A549 (cell line): ENCODE measurements at regions not wholly inside any gene's neighbourhood (a gene's known extent, or its start where the extent isn't known, plus 50 kb on each side); places are given as distances from the start of the nearest gene placed in this dataset.

Source experiments
- ATAC-seq, 2 experiments: fragments of 200-7000 bp in 1 of 2; fragments of >200 bp in 1 of 2; cut with Nextera tagmentation in 1 of 2; cut with Tn5 transposase in 1 of 2; 3 replicates each; pipeline versions ENCODE4 v1.8.0 to v1.9.1; 2018 to 2020; ENCODE audit warnings: mild to moderate bottlenecking in 1 of 2, moderate library complexity in 1 of 2
- CTCF ChIA-PET: fragments of 300-600 bp; sonication (Branson Sonifier 250); formaldehyde crosslinking; extraction: SDS; loops from one replicate; lab custom pipeline; 2021; ENCODE audit warnings: antibody characterized with exemption, inconsistent platforms; lab: Yijun Ruan, JAX
- POLR2A ChIA-PET: fragments of 350-600 bp; formaldehyde crosslinking; extraction: SDS; loops from one replicate; lab custom pipeline; 2021; ENCODE audit warnings: antibody characterized with exemption, inconsistent platforms; lab: Yijun Ruan, JAX
- DNase-seq, 2 experiments: peaks; one replicate each; pipeline versions ENCODE4 v3.0.0 to v3.0.0-alpha.2; 2011 to 2016; ENCODE audit warnings: low read depth in 1 of 2, low spot score in 1 of 2
- FAIRE-seq: peaks from 2 replicates; lab custom pipeline; 2011; peaks lifted over from hg19 to GRCh38; lab: Jason Lieb, UNC
- H3K27ac ChIP-seq, 2 experiments: fragments of >200 bp; sonication (Bioruptor Twin); formaldehyde crosslinking; 3 replicates each; pipeline ENCODE4 v1.5.1; 2016 to 2017
- H3K4me1 ChIP-seq: fragments of >200 bp; sonication (Bioruptor Twin); formaldehyde crosslinking; 3 replicates; pipeline ENCODE4 v1.6.1; 2016
- H3K4me2 ChIP-seq: fragments of >200 bp; sonication (Bioruptor Twin); formaldehyde crosslinking; 3 replicates; pipeline ENCODE4 v1.6.1; 2016
- H3K4me3 ChIP-seq: fragments of >200 bp; sonication (Bioruptor Twin); formaldehyde crosslinking; 3 replicates; pipeline ENCODE4 v1.5.1; 2016
- H3K9me3 ChIP-seq: fragments of >200 bp; sonication (Bioruptor Twin); formaldehyde crosslinking; 3 replicates; pipeline ENCODE4 v1.6.1; 2016
- BHLHE40 ChIP-seq: IDR thresholded peaks from 2 replicates; pipeline ENCODE4 v1.6.1; 2012; ENCODE audit warnings: low read depth, low read length, inconsistent platforms
- CEBPB ChIP-seq, 2 experiments: fragments of >200 bp in 1 of 2; sonication (Bioruptor Twin) in 1 of 2; formaldehyde crosslinking in 1 of 2; IDR thresholded peaks; 2 replicates each; pipeline ENCODE4 v1.6.1; 2012 to 2016
- CHD2 ChIP-seq: fragments of 150-350 bp; IDR thresholded peaks from 2 replicates; pipeline ENCODE4 v1.6.1; 2014; ENCODE audit warnings: low read length; ENCODE audit not compliant: partially characterized antibody
- FOSL2 ChIP-seq, 2 experiments: fragments of 450-650 bp in 1 of 2; fragments of >200 bp in 1 of 2; sonication (Bioruptor Twin) in 1 of 2; formaldehyde crosslinking; IDR thresholded peaks; 2 replicates each; pipeline versions ENCODE4 v1.5.0 to v1.6.1; 2016 to 2020; ENCODE audit warnings: mild to moderate bottlenecking in 1 of 2, moderate library complexity in 1 of 2
- FOXS1 ChIP-seq: fragments of 250-450 bp; sonication (Bioruptor Pico); IDR thresholded peaks from 2 replicates; pipeline ENCODE4 v1.5.0; 2020; ENCODE audit warnings: mild to moderate bottlenecking, moderate library complexity
- GATA3 ChIP-seq: IDR thresholded peaks from 2 replicates; pipeline ENCODE4 v1.6.1; 2012; ENCODE audit warnings: borderline replicate concordance
- HDAC2 ChIP-seq: fragments of 200-600 bp; sonication (generic); IDR thresholded peaks from 2 replicates; pipeline ENCODE4 v1.6.1; 2016
- HEYL ChIP-seq: fragments of 250-450 bp; sonication (Bioruptor Pico); IDR thresholded peaks from 2 replicates; pipeline ENCODE4 v1.8.0; 2021; ENCODE audit warnings: mild to moderate bottlenecking, moderate library complexity
- HOXB5 ChIP-seq: fragments of 250-450 bp; sonication (Bioruptor Pico); IDR thresholded peaks from 2 replicates; pipeline ENCODE4 v1.5.0; 2020; ENCODE audit warnings: mild to moderate bottlenecking, moderate library complexity
- JUN ChIP-seq, 2 experiments: fragments of >200 bp; sonication (Bioruptor Twin); formaldehyde crosslinking; IDR thresholded peaks; 2 replicates in 1 of 2; 3 replicates in 1 of 2; pipeline ENCODE4 v1.6.1; 2016 to 2017
- KDM1A ChIP-seq: fragments of 200-600 bp; sonication (generic); IDR thresholded peaks from 2 replicates; pipeline ENCODE4 v1.6.1; 2016; ENCODE audit warnings: low read depth, mild to moderate bottlenecking
- KDM5A ChIP-seq: fragments of 200-600 bp; sonication (generic); IDR thresholded peaks from 2 replicates; pipeline ENCODE4 v1.6.1; 2016; ENCODE audit warnings: antibody characterized with exemption, mild to moderate bottlenecking
- NFE2L2 ChIP-seq: fragments of 150-350 bp; conservative IDR thresholded peaks from 2 replicates; pipeline ENCODE4 v1.6.1; 2014; ENCODE audit warnings: low read length
- POLR2AphosphoS2 ChIP-seq: conservative IDR thresholded peaks from 2 replicates; pipeline ENCODE4 v1.6.1; 2012; ENCODE audit warnings: low read length, improper control_type of control experiment, inconsistent platforms
- RAD21 ChIP-seq, 2 experiments: fragments of >200 bp in 1 of 2; sonication (Bioruptor Twin) in 1 of 2; formaldehyde crosslinking in 1 of 2; IDR thresholded peaks in 1 of 2; conservative IDR thresholded peaks in 1 of 2; 2 replicates in 1 of 2; 3 replicates in 1 of 2; pipeline ENCODE4 v1.6.1; 2012 to 2018; ENCODE audit warnings: inconsistent platforms in 1 of 2
- RARB ChIP-seq: fragments of 250-450 bp; sonication (Bioruptor Pico); IDR thresholded peaks from 2 replicates; pipeline ENCODE4 v1.8.0; 2021; ENCODE audit warnings: mild to moderate bottlenecking, moderate library complexity
- RCOR1 ChIP-seq: fragments of 150-350 bp; IDR thresholded peaks from 2 replicates; pipeline ENCODE4 v1.6.1; 2014; ENCODE audit warnings: antibody characterized with exemption, low read length, low read depth
- RFX5 ChIP-seq: fragments of 450-650 bp; IDR thresholded peaks from 2 replicates; pipeline ENCODE4 v1.7.1; 2014; ENCODE audit warnings: antibody characterized with exemption, mild to moderate bottlenecking, moderate library complexity
- RNF2 ChIP-seq: fragments of 200-600 bp; sonication (generic); IDR thresholded peaks from 2 replicates; pipeline ENCODE4 v1.6.1; 2016; ENCODE audit warnings: low read depth, mild to moderate bottlenecking, antibody characterized with exemption, moderate library complexity, borderline replicate concordance
- ZNF302 ChIP-seq: fragments of 250-450 bp; sonication (Bioruptor Pico); IDR thresholded peaks from 2 replicates; pipeline ENCODE4 v1.9.0; 2021; ENCODE audit warnings: inconsistent platforms, mild to moderate bottlenecking, moderate library complexity
- ZSCAN20 ChIP-seq: fragments of 250-450 bp; sonication (Bioruptor Pico); IDR thresholded peaks from 2 replicates; pipeline ENCODE4 v1.8.0; 2022; ENCODE audit warnings: mild to moderate bottlenecking, moderate library complexity
- WGBS: methylation state at CpG from one replicate; pipeline ENCODE4 v1.1.6; 2017; ENCODE audit errors: missing lambda C conversion rate; 5-methylcytosine and 5-hydroxymethylcytosine counted together
- TF ChIP-seq, protein P1 (sequence below): IDR thresholded peaks from 2 replicates; pipeline ENCODE4 v1.6.1; 2012; ENCODE audit warnings: low read depth, borderline replicate concordance
- TF ChIP-seq, protein P2 (sequence below): fragments of 250-450 bp; sonication (Bioruptor Pico); IDR thresholded peaks from 2 replicates; pipeline ENCODE4 v1.5.0; 2021; ENCODE audit warnings: mild to moderate bottlenecking, moderate library complexity, borderline replicate concordance
- TF ChIP-seq, protein P3 (sequence below): fragments of >200 bp; sonication (Bioruptor Twin); formaldehyde crosslinking; IDR thresholded peaks from 3 replicates; pipeline ENCODE4 v1.5.1; 2016
- TF ChIP-seq, protein P4 (sequence below): fragments of 200-600 bp; sonication (generic); IDR thresholded peaks from 2 replicates; pipeline ENCODE4 v1.6.1; 2016; ENCODE audit warnings: antibody characterized with exemption, mild to moderate bottlenecking, moderate library complexity

DNA sequence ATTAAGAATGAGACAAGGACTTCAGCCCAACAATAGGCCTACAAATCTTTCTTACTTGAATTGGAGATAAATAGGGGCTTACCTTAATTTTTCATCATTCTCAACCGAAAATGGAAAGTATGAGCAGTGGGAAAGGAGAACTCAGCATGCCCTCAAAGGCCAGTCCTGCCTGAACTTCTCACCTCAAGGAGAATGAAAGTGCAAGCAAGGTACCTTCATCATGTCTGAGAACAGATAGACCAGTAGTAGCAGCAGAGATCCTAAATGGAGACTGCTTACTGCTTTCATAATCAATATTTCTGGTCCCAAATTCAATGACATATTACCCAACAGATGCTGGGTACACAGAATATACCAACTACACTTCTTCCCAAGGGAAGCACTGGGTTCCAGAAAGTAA, 194.0 kb upstream of the SLITRK1 start:
- no peak for FAIRE-seq
- ChIA-PET POLR2A (no interaction called here), CTCF (no interaction called here)
- ATAC-seq, result no peak
- Histone ChIP-seq H3K9me3 (no peaks in the 10 kb centered on the region), H3K27ac (no peak overlapping the region), H3K4me3 (no peak overlapping the region), H3K4me2 (no peak overlapping the region), H3K4me1 (no peaks in the 10 kb centered on the region)
- no peak for DNase-seq
- TF ChIP-seq CHD2 (no peak), ZSCAN20 (CRISPR knock-in tag) (no peak), FOXS1 (CRISPR knock-in tag) (no peak), HOXB5 (CRISPR knock-in tag) (no peak), ZNF302 (no peak), JUN (IDR thresholded peaks at IDR 0.05) (no peak), RAD21 (conservative IDR thresholded peaks at IDR 0.05 in 1 of 2, IDR thresholded peaks at IDR 0.05 in 1 of 2) (no peak), HEYL (CRISPR knock-in tag) (no peak), RARB (CRISPR knock-in tag) (no peak), KDM5A (no peak), POLR2AphosphoS2 (no peak), RCOR1 (no peak), BHLHE40 (no peak), FOSL2 (IDR thresholded peaks at IDR 0.05) (no peak), FOSL2 (CRISPR knock-in tag; IDR thresholded peaks at IDR 0.05) (no peak)
- TF ChIP-seq, protein P1, sequence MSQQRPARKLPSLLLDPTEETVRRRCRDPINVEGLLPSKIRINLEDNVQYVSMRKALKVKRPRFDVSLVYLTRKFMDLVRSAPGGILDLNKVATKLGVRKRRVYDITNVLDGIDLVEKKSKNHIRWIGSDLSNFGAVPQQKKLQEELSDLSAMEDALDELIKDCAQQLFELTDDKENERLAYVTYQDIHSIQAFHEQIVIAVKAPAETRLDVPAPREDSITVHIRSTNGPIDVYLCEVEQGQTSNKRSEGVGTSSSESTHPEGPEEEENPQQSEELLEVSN, result no peak
- TF ChIP-seq, protein P2, sequence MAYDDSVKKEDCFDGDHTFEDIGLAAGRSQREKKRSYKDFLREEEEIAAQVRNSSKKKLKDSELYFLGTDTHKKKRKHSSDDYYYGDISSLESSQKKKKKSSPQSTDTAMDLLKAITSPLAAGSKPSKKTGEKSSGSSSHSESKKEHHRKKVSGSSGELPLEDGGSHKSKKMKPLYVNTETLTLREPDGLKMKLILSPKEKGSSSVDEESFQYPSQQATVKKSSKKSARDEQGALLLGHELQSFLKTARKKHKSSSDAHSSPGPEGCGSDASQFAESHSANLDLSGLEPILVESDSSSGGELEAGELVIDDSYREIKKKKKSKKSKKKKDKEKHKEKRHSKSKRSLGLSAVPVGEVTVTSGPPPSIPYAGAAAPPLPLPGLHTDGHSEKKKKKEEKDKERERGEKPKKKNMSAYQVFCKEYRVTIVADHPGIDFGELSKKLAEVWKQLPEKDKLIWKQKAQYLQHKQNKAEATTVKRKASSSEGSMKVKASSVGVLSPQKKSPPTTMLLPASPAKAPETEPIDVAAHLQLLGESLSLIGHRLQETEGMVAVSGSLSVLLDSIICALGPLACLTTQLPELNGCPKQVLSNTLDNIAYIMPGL (CRISPR knock-in tag), result no peak
- TF ChIP-seq, protein P3, sequence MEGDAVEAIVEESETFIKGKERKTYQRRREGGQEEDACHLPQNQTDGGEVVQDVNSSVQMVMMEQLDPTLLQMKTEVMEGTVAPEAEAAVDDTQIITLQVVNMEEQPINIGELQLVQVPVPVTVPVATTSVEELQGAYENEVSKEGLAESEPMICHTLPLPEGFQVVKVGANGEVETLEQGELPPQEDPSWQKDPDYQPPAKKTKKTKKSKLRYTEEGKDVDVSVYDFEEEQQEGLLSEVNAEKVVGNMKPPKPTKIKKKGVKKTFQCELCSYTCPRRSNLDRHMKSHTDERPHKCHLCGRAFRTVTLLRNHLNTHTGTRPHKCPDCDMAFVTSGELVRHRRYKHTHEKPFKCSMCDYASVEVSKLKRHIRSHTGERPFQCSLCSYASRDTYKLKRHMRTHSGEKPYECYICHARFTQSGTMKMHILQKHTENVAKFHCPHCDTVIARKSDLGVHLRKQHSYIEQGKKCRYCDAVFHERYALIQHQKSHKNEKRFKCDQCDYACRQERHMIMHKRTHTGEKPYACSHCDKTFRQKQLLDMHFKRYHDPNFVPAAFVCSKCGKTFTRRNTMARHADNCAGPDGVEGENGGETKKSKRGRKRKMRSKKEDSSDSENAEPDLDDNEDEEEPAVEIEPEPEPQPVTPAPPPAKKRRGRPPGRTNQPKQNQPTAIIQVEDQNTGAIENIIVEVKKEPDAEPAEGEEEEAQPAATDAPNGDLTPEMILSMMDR, result no peak
- TF ChIP-seq, protein P4, sequence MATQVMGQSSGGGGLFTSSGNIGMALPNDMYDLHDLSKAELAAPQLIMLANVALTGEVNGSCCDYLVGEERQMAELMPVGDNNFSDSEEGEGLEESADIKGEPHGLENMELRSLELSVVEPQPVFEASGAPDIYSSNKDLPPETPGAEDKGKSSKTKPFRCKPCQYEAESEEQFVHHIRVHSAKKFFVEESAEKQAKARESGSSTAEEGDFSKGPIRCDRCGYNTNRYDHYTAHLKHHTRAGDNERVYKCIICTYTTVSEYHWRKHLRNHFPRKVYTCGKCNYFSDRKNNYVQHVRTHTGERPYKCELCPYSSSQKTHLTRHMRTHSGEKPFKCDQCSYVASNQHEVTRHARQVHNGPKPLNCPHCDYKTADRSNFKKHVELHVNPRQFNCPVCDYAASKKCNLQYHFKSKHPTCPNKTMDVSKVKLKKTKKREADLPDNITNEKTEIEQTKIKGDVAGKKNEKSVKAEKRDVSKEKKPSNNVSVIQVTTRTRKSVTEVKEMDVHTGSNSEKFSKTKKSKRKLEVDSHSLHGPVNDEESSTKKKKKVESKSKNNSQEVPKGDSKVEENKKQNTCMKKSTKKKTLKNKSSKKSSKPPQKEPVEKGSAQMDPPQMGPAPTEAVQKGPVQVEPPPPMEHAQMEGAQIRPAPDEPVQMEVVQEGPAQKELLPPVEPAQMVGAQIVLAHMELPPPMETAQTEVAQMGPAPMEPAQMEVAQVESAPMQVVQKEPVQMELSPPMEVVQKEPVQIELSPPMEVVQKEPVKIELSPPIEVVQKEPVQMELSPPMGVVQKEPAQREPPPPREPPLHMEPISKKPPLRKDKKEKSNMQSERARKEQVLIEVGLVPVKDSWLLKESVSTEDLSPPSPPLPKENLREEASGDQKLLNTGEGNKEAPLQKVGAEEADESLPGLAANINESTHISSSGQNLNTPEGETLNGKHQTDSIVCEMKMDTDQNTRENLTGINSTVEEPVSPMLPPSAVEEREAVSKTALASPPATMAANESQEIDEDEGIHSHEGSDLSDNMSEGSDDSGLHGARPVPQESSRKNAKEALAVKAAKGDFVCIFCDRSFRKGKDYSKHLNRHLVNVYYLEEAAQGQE, result no peak
- 0% methylated on average over 1 of the region's 1 CpG for WGBS

DNA sequence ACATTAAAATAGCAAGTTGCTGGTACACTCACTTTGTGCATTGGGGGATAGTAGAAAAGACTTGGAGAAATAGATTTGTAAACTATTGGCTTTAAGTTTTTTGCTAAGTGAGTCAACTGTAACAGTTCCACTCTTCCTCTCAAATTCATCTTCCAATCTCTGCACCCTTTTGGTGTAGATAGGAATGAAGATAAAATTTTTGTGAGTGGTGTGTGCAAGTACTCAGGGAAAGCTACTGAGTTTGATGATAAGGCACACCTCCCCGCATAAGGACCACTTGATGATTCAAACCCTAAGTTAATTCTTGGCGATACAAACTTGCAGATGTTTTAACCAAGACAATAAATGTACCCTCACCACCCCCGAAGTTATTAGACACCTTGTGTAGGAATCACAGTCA, 168.3 kb upstream of the SLITRK1 start:
- Histone ChIP-seq H3K4me2 (no peak overlapping the region), H3K27ac (no peak overlapping the region), H3K9me3 (no peaks in the 10 kb centered on the region), H3K4me1 (no peaks in the 10 kb centered on the region), H3K4me3 (no peak overlapping the region)
- POLR2A ChIA-PET, result no interaction called here
- CTCF ChIA-PET, result no interaction called here
- ATAC-seq, result no peak
- no peak for DNase-seq
- WGBS, result 7% methylated on average over 3 of the region's 3 CpGs
- no peak for FAIRE-seq
- no peak for TF ChIP-seq CEBPB (IDR thresholded peaks at IDR 0.05)
- no peak for TF ChIP-seq KDM1A
- no peak for TF ChIP-seq ZNF302
- TF ChIP-seq, protein P2 (CRISPR knock-in tag), result no peak
- TF ChIP-seq RFX5, result no peak
- TF ChIP-seq NFE2L2, result no peak
- no peak for TF ChIP-seq HOXB5 (CRISPR knock-in tag)
- TF ChIP-seq, protein P3, result no peak
- no peak for TF ChIP-seq RNF2
- no peak for TF ChIP-seq GATA3
- TF ChIP-seq HDAC2, result no peak
- no peak for TF ChIP-seq POLR2AphosphoS2
- TF ChIP-seq FOSL2 (IDR thresholded peaks at IDR 0.05), result no peak
- TF ChIP-seq FOSL2 (CRISPR knock-in tag; IDR thresholded peaks at IDR 0.05), result no peak
